Activated CD4-positive, alpha-beta T cell treated with anti-CD3 and anti-CD28 coated beads, Interleukin-2, Interleukin-4, amounts not matched to agents 100 ng/mL and 50 ng/mL, durations not matched to agents 16 hours and 8 hours (primary cell): ENCODE measurements at regions not wholly inside any gene's neighbourhood (a gene's known extent, or its start where the extent isn't known, plus 50 kb on each side); places are given as distances from the start of the nearest gene placed in this dataset.

Source experiments
- DNase-seq: peaks from one replicate; pipeline ENCODE4 v3.0.0-alpha.2; 2020; ENCODE audit warnings: low spot score

- no peak for DNase-seq
These were observed 498.3 kb upstream of the DAB1 start for GRCh38 chr1:57922130-57922529.

DNA sequence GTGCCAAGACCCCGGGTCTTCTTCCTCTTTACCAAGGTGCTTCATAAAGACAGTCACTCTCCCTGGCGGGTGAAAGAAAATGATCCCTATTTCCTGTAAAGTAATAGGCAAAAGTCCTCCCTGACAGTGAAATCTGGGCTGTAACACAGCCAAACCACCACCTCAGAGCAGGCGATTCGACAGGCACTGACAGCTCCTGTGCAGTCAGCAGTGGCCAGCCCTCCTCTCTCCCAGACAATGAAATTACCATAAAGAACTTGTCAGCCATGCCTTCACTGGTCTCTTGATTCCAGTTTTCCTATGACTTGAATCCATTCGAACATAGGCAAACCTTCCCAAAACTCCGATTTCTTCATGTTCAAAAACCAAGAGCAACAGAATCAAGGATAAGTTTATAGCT, 492.2 kb upstream of the DAB1 start:
- no peak for DNase-seq

GRCh38 chr1:57911427-57911826, 487.6 kb upstream of the DAB1 start:
- no peak for DNase-seq

GRCh38 chr1:57910782-57911181, 486.9 kb upstream of the DAB1 start:
- DNase-seq: no peak

DNA sequence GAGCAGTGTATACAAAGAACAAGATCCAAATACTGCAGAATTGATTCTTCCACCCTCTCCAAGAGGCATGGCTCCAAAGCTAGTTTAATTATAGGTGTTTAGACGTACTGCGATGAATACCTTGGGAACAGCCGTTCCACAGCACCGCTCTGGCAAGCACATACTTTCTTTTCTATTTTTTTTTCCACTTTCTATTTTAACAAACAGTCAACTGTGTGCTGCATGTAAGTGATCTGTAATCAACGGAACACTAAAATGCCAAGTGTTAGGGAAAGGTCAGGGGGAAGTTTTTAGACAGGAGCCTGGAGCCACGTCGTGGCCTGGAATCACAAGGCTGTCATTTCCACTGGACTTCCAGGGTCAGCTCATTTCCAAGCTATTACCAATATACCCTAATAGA, 486.4 kb upstream of the DAB1 start:
- no peak for DNase-seq

- DNase-seq: no peak
These were observed 484.5 kb upstream of the DAB1 start for GRCh38 chr1:57908147-57908890.

GRCh38 chr1:57901208-57901919, 477.5 kb upstream of the DAB1 start:
- DNase-seq: no peak

DNA sequence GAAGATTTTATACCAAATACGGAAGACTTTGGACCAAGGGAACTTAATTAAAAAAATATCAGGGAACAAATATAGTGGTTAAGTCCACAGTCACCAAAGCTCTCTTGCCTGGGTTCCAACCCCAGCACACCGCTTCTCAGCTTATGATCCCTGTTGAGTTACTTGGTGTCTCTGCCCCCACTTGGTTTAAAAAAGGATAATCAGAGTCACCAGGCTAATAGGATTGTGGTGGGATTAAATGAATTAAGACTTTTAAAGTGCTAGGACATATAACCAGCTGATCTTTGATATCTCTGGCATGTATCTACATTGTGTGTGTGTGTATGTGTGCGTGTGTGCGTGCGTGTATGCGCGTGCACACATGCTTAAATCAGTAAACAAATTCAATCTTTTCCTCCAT, 474.7 kb upstream of the DAB1 start:
- no peak for DNase-seq

- DNase-seq: no peak
These were observed 473.7 kb upstream of the DAB1 start for GRCh38 chr1:57897581-57897980.

DNA sequence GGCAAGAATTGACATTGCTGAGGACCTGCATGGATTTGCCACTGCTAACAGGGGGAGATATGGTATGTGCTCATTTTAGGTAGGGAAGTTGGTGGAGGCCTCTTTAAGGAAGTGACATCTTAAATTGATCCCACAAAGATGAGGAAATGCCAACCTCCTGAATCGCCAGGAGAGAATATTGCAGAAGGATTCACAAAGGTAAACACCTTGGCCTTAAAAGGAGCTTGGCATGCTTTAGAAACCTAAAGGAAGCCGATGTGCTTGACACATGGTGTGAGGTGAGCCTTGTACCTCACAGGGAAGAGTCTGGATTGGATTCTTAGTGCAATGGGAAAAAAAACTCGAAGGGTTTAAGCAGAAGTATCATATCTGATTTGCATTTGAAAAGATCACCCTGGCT, 470.5 kb upstream of the DAB1 start:
- DNase-seq: no peak

- DNase-seq: no peak
These were observed 465.9 kb upstream of the DAB1 start for GRCh38 chr1:57889676-57890320.

GRCh38 chr1:57887964-57888491, 464.2 kb upstream of the DAB1 start:
- no peak for DNase-seq

DNA sequence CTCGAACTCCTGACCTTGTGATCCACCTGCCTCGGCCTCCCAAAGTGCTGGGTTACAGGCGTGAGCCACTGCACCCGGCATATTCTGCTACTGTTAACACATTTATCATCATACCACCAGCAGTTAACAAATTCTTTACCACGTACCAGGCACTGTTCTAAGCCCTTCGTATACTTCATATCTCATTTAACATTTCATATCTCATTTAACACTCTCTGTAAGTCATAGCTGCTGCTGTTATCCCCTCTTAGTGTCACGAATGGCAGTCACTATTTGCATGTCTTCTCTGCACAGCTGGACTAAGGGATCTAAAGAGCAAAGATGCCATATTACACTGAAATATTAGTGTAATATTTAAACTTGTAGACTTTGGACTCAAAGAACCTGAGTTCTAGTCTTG, 462.5 kb upstream of the DAB1 start:
- no peak for DNase-seq

GRCh38 chr1:57883642-57883995, 459.8 kb upstream of the DAB1 start:
- DNase-seq: no peak

GRCh38 chr1:57882934-57883641, 459.2 kb upstream of the DAB1 start:
- no peak for DNase-seq

GRCh38 chr1:57882072-57882471, 458.2 kb upstream of the DAB1 start:
- no peak for DNase-seq

DNA sequence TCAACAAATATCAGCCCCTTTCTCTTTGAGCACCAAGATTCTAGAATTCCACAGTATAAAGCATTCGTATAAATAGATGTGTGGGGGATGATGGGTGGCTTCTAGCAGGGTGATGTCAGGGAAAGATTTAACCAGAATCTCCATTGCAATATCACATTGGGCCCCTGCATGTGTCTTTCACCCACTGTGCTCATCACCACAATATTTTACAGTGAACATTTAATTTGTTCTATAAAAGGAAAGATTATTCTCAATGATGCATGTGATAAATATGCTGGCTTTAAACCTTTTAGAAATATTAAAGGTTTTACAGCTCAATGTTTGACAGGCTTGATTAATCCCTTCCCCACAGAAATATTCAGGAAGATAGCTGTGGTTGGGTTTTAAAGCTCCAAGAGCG, 457.8 kb upstream of the DAB1 start:
- no peak for DNase-seq

DNA sequence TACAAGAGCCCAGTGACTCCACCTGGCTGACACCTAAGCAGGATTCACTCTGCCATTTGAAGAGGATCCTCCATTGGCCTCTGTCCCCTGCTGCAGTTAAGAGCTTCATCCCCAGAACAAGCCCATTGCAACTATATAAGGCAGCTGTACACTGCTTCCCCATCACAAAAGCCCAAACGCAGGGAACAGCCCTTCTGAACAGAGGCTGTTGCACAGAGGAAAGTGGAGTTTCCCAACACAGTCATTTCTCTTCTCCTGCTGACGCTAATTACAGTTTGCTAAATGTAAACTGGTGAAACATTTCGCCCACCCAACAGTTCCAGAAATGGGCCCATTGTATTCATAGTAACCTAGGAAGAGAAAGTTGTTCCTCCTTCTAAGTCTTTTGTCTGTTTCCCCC, 455.8 kb upstream of the DAB1 start:
- no peak for DNase-seq

- no peak for DNase-seq
These were observed 450.6 kb upstream of the DAB1 start for GRCh38 chr1:57874418-57874877.

GRCh38 chr1:57872913-57873312, 449.1 kb upstream of the DAB1 start:
- no peak for DNase-seq

DNA sequence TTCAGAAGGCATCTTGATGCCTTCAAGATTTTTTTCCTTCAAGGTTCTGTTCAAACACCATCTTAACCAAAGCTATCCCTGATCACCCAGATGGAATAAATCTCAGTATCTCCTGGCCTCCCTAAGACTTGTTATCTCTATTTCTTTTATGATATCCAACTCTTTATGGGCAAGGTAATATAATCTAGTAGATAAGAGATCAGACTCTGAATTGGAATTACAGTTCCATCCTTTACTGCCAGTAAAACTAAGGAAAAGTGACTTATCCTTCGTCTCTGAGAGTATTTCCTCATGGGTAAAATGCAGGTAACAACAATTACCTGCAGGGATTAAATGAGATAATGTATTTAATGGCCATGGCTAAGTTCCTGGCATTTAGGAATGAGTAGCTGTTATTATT, 445.0 kb upstream of the DAB1 start:
- no peak for DNase-seq

DNA sequence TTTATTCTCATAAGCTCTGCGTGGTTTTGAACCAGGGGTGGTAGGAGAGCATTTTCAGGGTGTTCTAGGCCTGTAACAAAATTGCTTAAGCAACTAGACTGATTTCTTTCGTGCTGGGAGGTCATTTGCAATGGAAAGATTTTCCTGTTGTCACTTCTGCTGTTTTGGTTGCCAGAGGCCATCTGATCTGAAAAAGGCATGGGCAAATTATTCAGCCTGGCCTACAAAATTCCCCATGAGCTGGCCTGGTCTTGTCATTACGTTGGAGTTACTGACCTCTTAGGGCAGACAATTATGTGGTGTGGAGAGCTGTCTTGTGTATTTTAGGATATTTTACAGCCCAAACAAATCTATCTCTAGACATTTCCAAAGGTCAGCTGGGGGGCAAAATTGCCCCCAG, 444.4 kb upstream of the DAB1 start:
- DNase-seq: no peak
